Type B pancreatic cell (in vitro differentiated cells): ENCODE measurements at regions not wholly inside any gene's neighbourhood (a gene's known extent, or its start where the extent isn't known, plus 50 kb on each side); places are given as distances from the start of the nearest gene placed in this dataset.
A peak's percentile ranks its signal among the peaks of the same experiment; 100 is the strongest.

Experiments used
- DNase-seq: peaks from one replicate; pipeline ENCODE4 v3.0.0; 2021; ENCODE audit warnings: mixed read lengths; ENCODE audit not compliant: unreplicated experiment; ENCODE audit errors: extremely low spot score
- H3K27ac Mint-ChIP-seq: 2 replicates; pipeline ENCODE4 v1.8.0; 2021; ENCODE audit warnings: mild to moderate bottlenecking, mixed read lengths
- H3K27me3 Mint-ChIP-seq: 2 replicates; pipeline ENCODE4 v1.8.0; 2021; ENCODE audit warnings: mixed read lengths
- H3K36me3 Mint-ChIP-seq: 2 replicates; pipeline ENCODE4 v1.8.0; 2021; ENCODE audit warnings: mixed read lengths
- H3K4me1 Mint-ChIP-seq: one replicate; pipeline ENCODE4 v1.8.0; 2021; ENCODE audit warnings: mixed read lengths; ENCODE audit not compliant: unreplicated experiment
- H3K4me3 Mint-ChIP-seq: 2 replicates; pipeline ENCODE4 v1.8.0; 2021; ENCODE audit warnings: mild to moderate bottlenecking, mixed read lengths
- H3K9me3 Mint-ChIP-seq: 2 replicates; pipeline ENCODE4 v1.8.0; 2021; ENCODE audit warnings: mixed read lengths
- TF ChIP-seq, protein P1 (sequence below): fragments of 200-600 bp; sonication (generic); conservative IDR thresholded peaks from 2 replicates; pipeline ENCODE4 v1.5.0; 2021; ENCODE audit warnings: antibody characterized with exemption, mild to moderate bottlenecking

DNA sequence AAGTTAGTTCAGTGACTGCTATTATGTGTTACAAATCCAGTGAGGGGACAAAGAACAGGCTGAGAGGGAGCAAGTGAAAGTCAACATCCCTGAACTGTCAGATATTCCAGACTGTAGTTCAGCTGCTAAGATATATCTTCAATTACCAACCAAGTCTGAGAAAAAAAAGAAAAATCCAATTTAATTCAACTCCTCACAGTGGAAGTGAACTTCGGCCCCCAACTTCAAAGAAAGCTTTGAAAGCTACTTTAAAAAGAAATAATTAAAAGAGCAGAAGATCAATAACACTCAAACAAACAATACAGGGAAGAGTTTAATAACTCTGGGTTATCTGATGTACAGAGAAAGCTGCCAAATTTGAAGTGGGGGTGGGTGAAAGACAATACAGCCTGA lies 174.0 kb downstream of the SERPINI1 start:
- Mint-ChIP-seq H3K9me3 (no peaks in the 10 kb centered on the region), H3K27me3 (peaks cover 7% of the 10 kb centered on the region)
- TF ChIP-seq, protein P1, sequence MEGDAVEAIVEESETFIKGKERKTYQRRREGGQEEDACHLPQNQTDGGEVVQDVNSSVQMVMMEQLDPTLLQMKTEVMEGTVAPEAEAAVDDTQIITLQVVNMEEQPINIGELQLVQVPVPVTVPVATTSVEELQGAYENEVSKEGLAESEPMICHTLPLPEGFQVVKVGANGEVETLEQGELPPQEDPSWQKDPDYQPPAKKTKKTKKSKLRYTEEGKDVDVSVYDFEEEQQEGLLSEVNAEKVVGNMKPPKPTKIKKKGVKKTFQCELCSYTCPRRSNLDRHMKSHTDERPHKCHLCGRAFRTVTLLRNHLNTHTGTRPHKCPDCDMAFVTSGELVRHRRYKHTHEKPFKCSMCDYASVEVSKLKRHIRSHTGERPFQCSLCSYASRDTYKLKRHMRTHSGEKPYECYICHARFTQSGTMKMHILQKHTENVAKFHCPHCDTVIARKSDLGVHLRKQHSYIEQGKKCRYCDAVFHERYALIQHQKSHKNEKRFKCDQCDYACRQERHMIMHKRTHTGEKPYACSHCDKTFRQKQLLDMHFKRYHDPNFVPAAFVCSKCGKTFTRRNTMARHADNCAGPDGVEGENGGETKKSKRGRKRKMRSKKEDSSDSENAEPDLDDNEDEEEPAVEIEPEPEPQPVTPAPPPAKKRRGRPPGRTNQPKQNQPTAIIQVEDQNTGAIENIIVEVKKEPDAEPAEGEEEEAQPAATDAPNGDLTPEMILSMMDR, result no peak

DNA sequence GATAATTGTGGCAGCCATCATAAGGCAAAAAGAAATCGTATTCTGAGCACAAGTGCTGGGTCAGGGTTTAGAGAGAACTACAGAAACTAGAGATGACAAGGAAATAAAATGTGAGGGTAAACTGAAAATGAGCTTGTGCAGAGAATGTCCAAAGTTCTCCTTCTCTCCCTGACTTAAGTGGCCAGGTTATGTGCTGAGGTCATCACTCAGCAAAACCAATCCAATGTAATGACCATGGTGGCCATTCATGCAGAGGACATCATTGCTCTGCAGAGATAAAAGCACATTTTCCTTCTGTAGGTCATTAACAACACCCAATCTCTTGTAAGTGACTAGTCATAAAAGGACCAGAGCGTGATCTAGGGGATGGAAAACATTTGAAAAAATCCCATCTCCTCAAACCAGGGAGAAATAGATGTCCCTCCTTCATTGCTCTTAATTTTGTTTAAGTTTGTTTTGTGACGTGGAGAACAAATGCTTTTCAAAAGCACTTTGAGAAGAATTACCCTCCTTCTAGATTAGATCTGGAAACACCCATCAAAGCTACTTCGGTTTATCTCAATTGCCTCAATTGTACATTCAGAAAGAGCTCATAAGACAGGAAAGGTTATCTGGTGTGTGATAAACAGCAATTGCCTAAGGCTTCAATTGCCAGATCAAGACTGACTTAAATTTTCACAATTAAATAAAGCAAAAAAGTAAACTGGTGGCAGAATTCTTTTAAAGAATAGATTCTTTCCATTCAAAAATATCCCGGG lies 173.4 kb downstream of the SERPINI1 start:
- peaks cover 7% of the 10 kb centered on the region for H3K27me3 Mint-ChIP-seq

More for the DNA sequence above, 174.0 kb downstream of the SERPINI1 start:
- no peaks in the 10 kb centered on the region for H3K36me3 Mint-ChIP-seq
- no peak overlapping the region for H3K4me3 Mint-ChIP-seq
- H3K27ac Mint-ChIP-seq, result peak overlapping the region; percentile 38
- DNase-seq, result no peak
- H3K4me1 Mint-ChIP-seq, result peaks cover 21% of the 10 kb centered on the region

DNA sequence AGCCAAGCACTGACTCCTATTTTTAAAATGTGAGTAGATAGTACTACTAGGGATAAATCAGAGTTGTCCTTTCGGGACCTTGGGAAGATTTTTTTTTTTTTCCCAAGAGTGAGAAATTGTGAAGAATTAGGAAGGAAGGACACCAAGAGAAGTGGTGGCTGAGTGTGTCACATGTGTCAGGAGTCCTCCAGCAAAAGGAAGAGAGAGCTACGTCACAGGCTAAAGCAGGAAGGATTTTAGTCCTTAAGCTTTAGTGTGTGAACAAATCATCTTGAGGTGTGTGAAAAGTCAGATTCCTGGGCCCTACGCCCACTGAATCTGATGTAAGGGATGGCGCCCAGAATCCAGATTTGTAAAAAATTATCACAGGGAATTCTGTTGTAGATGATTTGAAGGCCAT lies 172.7 kb downstream of the SERPINI1 start:
- H3K27ac Mint-ChIP-seq, result peak overlapping the region; percentile 38
- H3K27me3 Mint-ChIP-seq, result peaks cover 7% of the 10 kb centered on the region
- no peak for DNase-seq
- peaks cover 21% of the 10 kb centered on the region for H3K4me1 Mint-ChIP-seq
- TF ChIP-seq, protein P1, result no peak
- no peaks in the 10 kb centered on the region for H3K36me3 Mint-ChIP-seq
- H3K4me3 Mint-ChIP-seq, result no peak overlapping the region
- no peaks in the 10 kb centered on the region for H3K9me3 Mint-ChIP-seq

More for the DNA sequence above, 173.4 kb downstream of the SERPINI1 start:
- peaks cover 21% of the 10 kb centered on the region for H3K4me1 Mint-ChIP-seq
- peak overlapping the region; percentile 38 for H3K27ac Mint-ChIP-seq
- DNase-seq, result no peak
- no peaks in the 10 kb centered on the region for H3K36me3 Mint-ChIP-seq
- TF ChIP-seq, protein P1, result no peak
- H3K4me3 Mint-ChIP-seq, result no peak overlapping the region
- H3K9me3 Mint-ChIP-seq, result no peaks in the 10 kb centered on the region

DNA sequence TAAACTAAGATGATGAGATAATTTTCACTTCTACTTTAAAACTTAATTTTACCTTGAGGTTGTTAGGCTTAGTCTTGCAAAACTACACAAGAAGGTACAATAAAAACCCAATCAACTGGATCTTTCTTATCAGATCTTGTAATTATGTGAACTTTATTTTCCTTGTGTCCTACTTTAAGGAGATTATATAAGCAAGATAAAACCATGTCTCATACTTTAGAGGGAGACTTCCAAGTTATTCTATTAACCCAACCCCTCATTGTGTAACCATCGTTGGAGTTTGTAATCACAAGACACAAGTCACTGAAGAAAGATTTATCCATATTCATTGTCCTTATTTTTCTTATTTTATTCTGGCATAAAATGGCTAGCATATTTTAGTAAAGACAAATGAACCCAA lies 165.6 kb downstream of the SERPINI1 start:
- TF ChIP-seq, protein P1, result no peak
- Mint-ChIP-seq H3K36me3 (no peaks in the 10 kb centered on the region), H3K9me3 (no peaks in the 10 kb centered on the region), H3K27ac (no peak overlapping the region), H3K27me3 (peaks cover 4% of the 10 kb centered on the region), H3K4me1 (peaks cover 3% of the 10 kb centered on the region), H3K4me3 (no peak overlapping the region)
- no peak for DNase-seq

DNA sequence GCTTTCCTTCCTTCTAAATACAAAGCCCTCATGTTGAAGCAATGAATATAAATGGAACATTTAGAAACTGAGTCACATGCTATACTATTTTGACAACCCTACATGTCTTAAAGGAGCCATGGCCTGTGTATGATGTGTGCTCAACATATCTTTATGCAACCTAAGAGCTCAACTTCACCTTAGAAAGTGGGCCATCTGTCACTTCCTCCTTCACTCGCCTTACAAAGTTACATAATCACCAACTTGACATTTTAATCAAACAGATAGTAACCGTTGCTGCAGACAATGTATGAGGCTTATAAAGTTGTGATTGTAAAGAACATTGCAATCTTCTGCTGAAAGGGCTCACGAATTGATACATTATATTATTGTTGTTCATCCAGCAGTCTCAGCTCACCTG lies 163.6 kb downstream of the SERPINI1 start:
- H3K4me1 Mint-ChIP-seq, result peaks cover 7% of the 10 kb centered on the region
- no peaks in the 10 kb centered on the region for H3K9me3 Mint-ChIP-seq
- peaks cover 4% of the 10 kb centered on the region for H3K27me3 Mint-ChIP-seq
- no peak for DNase-seq
- TF ChIP-seq, protein P1, result no peak
- no peak overlapping the region for H3K4me3 Mint-ChIP-seq
- H3K27ac Mint-ChIP-seq, result no peak overlapping the region
- H3K36me3 Mint-ChIP-seq, result no peaks in the 10 kb centered on the region
